H1 (cell line): ENCODE measurements at regions not wholly inside any gene's neighbourhood (a gene's known extent, or its start where the extent isn't known, plus 50 kb on each side); places are given as distances from the start of the nearest gene placed in this dataset.

Source experiments
- CTCF ChIA-PET: fragments of 300-600 bp; sonication (Branson Sonifier 250); formaldehyde crosslinking; loops from one replicate; lab custom pipeline; 2021; ENCODE audit not compliant: partially characterized antibody; lab: Charles Lee
- POLR2A ChIA-PET: fragments of 300-600 bp; sonication (Branson Sonifier 250); formaldehyde crosslinking; loops from one replicate; lab custom pipeline; 2021; ENCODE audit warnings: inconsistent platforms; ENCODE audit not compliant: partially characterized antibody; lab: Charles Lee
- DNase-seq, 2 experiments: peaks; one replicate each; pipeline versions ENCODE4 v3.0.0 to v3.0.0-alpha.2; 2010 to 2022; ENCODE audit warnings: low spot score in 2 of 2, low read depth in 1 of 2, mixed read lengths in 1 of 2
- FAIRE-seq: peaks from 2 replicates; lab custom pipeline; 2011; peaks lifted over from hg19 to GRCh38; lab: Jason Lieb, UNC
- H2AFZ ChIP-seq: 2 replicates; pipeline ENCODE4 v1.8.1; 2012; ENCODE audit warnings: low read length, inconsistent platforms
- H2AK5ac ChIP-seq: 2 replicates; pipeline ENCODE4 v1.6.1; 2013; ENCODE audit warnings: low read depth, low read length
- H2BK120ac ChIP-seq: replicated peaks from 2 replicates; pipeline ENCODE3; 2013; ENCODE audit warnings: low read depth, low read length, inconsistent platforms
- H2BK12ac ChIP-seq: 2 replicates; pipeline ENCODE4 v1.6.1; 2013; ENCODE audit warnings: low read depth, low read length
- H2BK15ac ChIP-seq: 2 replicates; pipeline ENCODE4 v1.6.1; 2013; ENCODE audit warnings: low read length
- H2BK20ac ChIP-seq: 2 replicates; pipeline ENCODE4 v1.6.1; 2013; ENCODE audit warnings: low read length
- H2BK5ac ChIP-seq: 2 replicates; pipeline ENCODE4 v1.6.1; 2013; ENCODE audit warnings: low read depth, low read length
- H3K14ac ChIP-seq: 2 replicates; pipeline ENCODE4 v1.6.1; 2013; ENCODE audit warnings: inconsistent platforms; ENCODE audit not compliant: insufficient read length
- H3K18ac ChIP-seq: 2 replicates; pipeline ENCODE4 v1.6.1; 2013; ENCODE audit warnings: low read length; ENCODE audit errors: extremely low read depth
- H3K23ac ChIP-seq: 2 replicates; pipeline ENCODE4 v1.6.1; 2013; ENCODE audit warnings: inconsistent platforms; ENCODE audit not compliant: insufficient read length
- H3K23me2 ChIP-seq: 2 replicates; pipeline ENCODE4 v1.6.1; 2013; ENCODE audit warnings: low read depth, low read length
- H3K27ac ChIP-seq: 2 replicates; pipeline ENCODE4 v1.6.1; 2011; ENCODE audit warnings: low read depth, low read length, inconsistent platforms
- H3K27me3 ChIP-seq, 4 experiments: replicated peaks in 1 of 4; 1 replicate in 1 of 4; 2 replicates in 3 of 4; pipeline versions ENCODE4 v1.6.1 to v1.8.1; 2011 to 2013; ENCODE audit warnings: low read length in 3 of 4, mild to moderate bottlenecking in 3 of 4, inconsistent platforms in 2 of 4, mixed read lengths in 2 of 4, moderate library complexity in 1 of 4; ENCODE audit not compliant: control insufficient read depth in 3 of 4, insufficient read depth in 3 of 4; ENCODE audit errors: extremely low read depth in 1 of 4
- H3K36me3 ChIP-seq, 4 experiments: 2 replicates each; pipeline versions ENCODE4 v1.6.1 to v1.8.1; 2011 to 2013; ENCODE audit warnings: mild to moderate bottlenecking in 4 of 4, low read length in 3 of 4, moderate library complexity in 2 of 4, control low read depth in 1 of 4, inconsistent platforms in 1 of 4; ENCODE audit not compliant: insufficient read depth in 4 of 4, control insufficient read depth in 2 of 4
- H3K4ac ChIP-seq: replicated peaks from 2 replicates; pipeline ENCODE3; 2013; ENCODE audit warnings: low read length, low read depth, mixed read lengths, inconsistent platforms; ENCODE audit not compliant: insufficient read length
- H3K4me1 ChIP-seq, 4 experiments: replicated peaks in 1 of 4; 1 replicate in 1 of 4; 2 replicates in 3 of 4; pipeline versions ENCODE4 v1.6.1 to v1.8.1; 2011 to 2013; ENCODE audit warnings: low read length in 3 of 4, inconsistent platforms in 2 of 4, mixed read lengths in 1 of 4; ENCODE audit not compliant: insufficient read depth in 4 of 4, control insufficient read depth in 3 of 4
- H3K4me2 ChIP-seq, 2 experiments: 2 replicates each; pipeline versions ENCODE4 v1.6.1 to v1.8.1; 2011 to 2013; ENCODE audit warnings: low read depth in 2 of 2, low read length in 2 of 2, control low read depth in 1 of 2, inconsistent platforms in 1 of 2, mild to moderate bottlenecking in 1 of 2; ENCODE audit not compliant: insufficient read depth in 1 of 2
- H3K4me3 ChIP-seq, 4 experiments: fragments of 200-600, 300-600 bp in 1 of 4; sonication (generic), shearing (Covaris generic), sonication (Bioruptor Twin) in 1 of 4; 2 replicates each; pipeline versions ENCODE4 v1.5.1 to v1.8.1; 2011 to 2016; ENCODE audit warnings: low read length in 4 of 4, low read depth in 3 of 4, control low read depth in 2 of 4, inconsistent platforms in 2 of 4, mild to moderate bottlenecking in 2 of 4, mixed read lengths in 1 of 4, moderate library complexity in 1 of 4; ENCODE audit not compliant: insufficient read depth in 2 of 4; ENCODE audit errors: extremely low read depth in 1 of 4
- H3K56ac ChIP-seq: replicated peaks from 2 replicates; pipeline ENCODE3; 2013; ENCODE audit warnings: low read depth, mild to moderate bottlenecking, mixed read lengths, low read length, inconsistent platforms; ENCODE audit not compliant: insufficient read length
- H3K79me1 ChIP-seq: 2 replicates; pipeline ENCODE4 v1.6.1; 2013; ENCODE audit warnings: low read depth, low read length, control low read depth
- H3K79me2 ChIP-seq, 2 experiments: 2 replicates each; pipeline versions ENCODE4 v1.6.1 to v1.8.1; 2012 to 2013; ENCODE audit warnings: low read length in 2 of 2, mild to moderate bottlenecking in 2 of 2, inconsistent platforms in 1 of 2; ENCODE audit not compliant: insufficient read depth in 2 of 2, control insufficient read depth in 1 of 2
- H3K9ac ChIP-seq, 4 experiments: replicated peaks in 1 of 4; 1 replicate in 1 of 4; 2 replicates in 3 of 4; pipeline versions ENCODE4 v1.6.1 to v1.8.1; 2011 to 2013; ENCODE audit warnings: low read depth in 3 of 4, low read length in 3 of 4, control low read depth in 2 of 4, mild to moderate bottlenecking in 2 of 4, moderate library complexity in 2 of 4, inconsistent platforms in 1 of 4; ENCODE audit errors: extremely low read depth in 1 of 4
- H3K9me3 ChIP-seq, 2 experiments: 2 replicates each; pipeline versions ENCODE4 v1.6.1 to v1.8.1; 2012 to 2013; ENCODE audit warnings: mild to moderate bottlenecking in 2 of 2, moderate library complexity in 2 of 2, control low read depth in 1 of 2, inconsistent platforms in 1 of 2, low read depth in 1 of 2, low read length in 1 of 2, mixed read lengths in 1 of 2; ENCODE audit not compliant: insufficient read depth in 2 of 2
- H4K20me1 ChIP-seq, 2 experiments: replicated peaks in 1 of 2; 2 replicates each; pipeline versions ENCODE3 to v1.8.1; 2011 to 2013; ENCODE audit warnings: inconsistent platforms in 2 of 2, low read length in 2 of 2, mild to moderate bottlenecking in 1 of 2; ENCODE audit not compliant: insufficient read depth in 2 of 2, control insufficient read depth in 1 of 2
- H4K5ac ChIP-seq: 2 replicates; pipeline ENCODE4 v1.6.1; 2013; ENCODE audit warnings: low read length, low read depth, mixed read lengths, inconsistent platforms; ENCODE audit not compliant: insufficient read length
- H4K8ac ChIP-seq: 2 replicates; pipeline ENCODE4 v1.8.0; 2013; ENCODE audit warnings: mild to moderate bottlenecking, moderate library complexity, low read length, inconsistent platforms; ENCODE audit not compliant: insufficient read depth; ENCODE audit errors: extremely low read depth
- H4K91ac ChIP-seq: replicated peaks from 2 replicates; pipeline ENCODE3; 2013; ENCODE audit warnings: low read length, mixed read lengths, inconsistent platforms; ENCODE audit not compliant: insufficient read length
- CHD2 ChIP-seq: IDR thresholded peaks from 2 replicates; pipeline ENCODE4 v1.6.1; 2012; ENCODE audit warnings: low read length, improper control_type of control experiment
- CREB1 ChIP-seq: IDR thresholded peaks from 2 replicates; pipeline ENCODE4 v1.6.1; 2012; ENCODE audit warnings: inconsistent platforms
- CTBP2 ChIP-seq: IDR thresholded peaks from 2 replicates; pipeline ENCODE4 v1.7.0; 2011; ENCODE audit warnings: borderline replicate concordance, mild to moderate bottlenecking, moderate library complexity, mixed read lengths, low read length; ENCODE audit not compliant: insufficient read depth, insufficient read length
- EP300 ChIP-seq, 2 experiments: IDR thresholded peaks; 1 replicate in 1 of 2; 2 replicates in 1 of 2; pipeline ENCODE4 v1.6.1; 2011 to 2012; ENCODE audit warnings: low read depth in 2 of 2, low read length in 2 of 2, mild to moderate bottlenecking in 2 of 2, borderline replicate concordance in 1 of 2, inconsistent platforms in 1 of 2, moderate library complexity in 1 of 2
- KDM5A ChIP-seq: fragments of 200-600 bp; IDR thresholded peaks from 2 replicates; pipeline ENCODE4 v1.7.1; 2012; ENCODE audit warnings: mild to moderate bottlenecking, low read length, inconsistent platforms, mixed read lengths
- RBBP5 ChIP-seq: IDR thresholded peaks from 2 replicates; pipeline ENCODE4 v1.7.1; 2012; ENCODE audit warnings: low read depth, mild to moderate bottlenecking, inconsistent platforms, low read length, moderate library complexity, borderline replicate concordance
- RNF2 ChIP-seq: fragments of 200-900, 300-1000 bp; sonication (generic); IDR thresholded peaks from 2 replicates; pipeline ENCODE4 v1.7.1; 2016; ENCODE audit warnings: borderline replicate concordance, low read depth, mild to moderate bottlenecking, antibody characterized with exemption, low read length; ENCODE audit not compliant: poor library complexity, severe bottlenecking; ENCODE audit errors: missing control alignments
- SP1 ChIP-seq: IDR thresholded peaks from 2 replicates; pipeline ENCODE4 v1.6.1; 2011; ENCODE audit warnings: low read depth, low read length
- SP2 ChIP-seq: IDR thresholded peaks from 2 replicates; pipeline ENCODE4 v1.6.1; 2012; ENCODE audit warnings: mild to moderate bottlenecking, low read length, inconsistent platforms
- TAF1 ChIP-seq: IDR thresholded peaks from 2 replicates; pipeline ENCODE4 v1.6.1; 2011; ENCODE audit warnings: mild to moderate bottlenecking, low read depth, low read length
- TBP ChIP-seq: IDR thresholded peaks from 2 replicates; pipeline ENCODE4 v1.6.1; 2011; ENCODE audit warnings: low read depth, low read length, improper control_type of control experiment
- WGBS, 2 experiments: shearing (Covaris generic) in 1 of 2; methylation state at CpG; one replicate each; pipeline versions ENCODE4 v1.1.6 to v1.1.7; 2013 to 2015; ENCODE audit warnings: low lambda C conversion rate in 2 of 2, mixed read lengths in 2 of 2, inconsistent platforms in 1 of 2, low coverage in 1 of 2, missing lambda C conversion rate in 1 of 2; ENCODE audit not compliant: insufficient replicate concordance in 2 of 2, insufficient coverage in 1 of 2, insufficient read length in 1 of 2; ENCODE audit errors: extremely low coverage in 1 of 2, missing lambda C conversion rate in 1 of 2; 5-methylcytosine and 5-hydroxymethylcytosine counted together
- TF ChIP-seq, protein P1 (sequence below): IDR thresholded peaks from 2 replicates; pipeline ENCODE4 v1.6.1; 2012; ENCODE audit warnings: inconsistent platforms
- TF ChIP-seq, protein P2 (sequence below): IDR thresholded peaks from 2 replicates; pipeline ENCODE4 v1.6.1; 2011; ENCODE audit warnings: low read depth, mild to moderate bottlenecking, low read length; ENCODE audit not compliant: insufficient read depth

DNA sequence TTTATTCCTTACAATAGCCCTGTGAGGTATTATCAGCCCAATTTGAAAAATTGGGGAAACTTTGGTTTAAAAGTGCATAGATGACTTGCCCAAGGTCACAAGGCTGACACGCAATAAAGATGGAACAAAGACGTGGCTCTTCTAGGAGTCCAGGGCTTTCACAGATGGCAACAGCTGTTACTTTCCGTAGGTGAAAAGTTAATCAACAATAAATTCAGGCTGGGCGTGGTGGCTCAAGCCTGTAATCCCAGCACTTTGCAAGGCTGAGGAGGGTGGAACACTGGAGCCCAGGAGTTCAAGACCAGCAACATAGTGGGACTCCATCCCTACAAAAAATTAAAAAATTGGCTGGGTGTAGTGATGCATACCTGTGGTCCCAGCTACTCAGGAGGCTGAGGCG is 87.8 kb upstream of the ATF3 start:
- ChIA-PET CTCF (interaction anchor here (1.6 kb wide), 1 partner anchor 42 kb away, joined by 4 read pairs; no protein-coding TSS in a partner anchor), POLR2A (interaction anchor here (2.8 kb wide), 1 partner anchor 88 kb away, joined by 8 read pairs; the partner anchor contains the start of gene ATF3)
- Histone ChIP-seq H4K20me1 (no peaks in the 10 kb centered on the region), H3K56ac (no peak overlapping the region), H3K18ac (no peak overlapping the region), H3K27me3 (peaks cover 0 to 12% (median 4%) of the 10 kb centered on the region in 4 experiments; a peak in 4 of 7 replicates), H2BK120ac (no peak overlapping the region), H4K8ac (no peak overlapping the region), H2BK15ac (no peak overlapping the region), H3K4me1 (no peaks in the 10 kb centered on the region; a peak in 2 of 7 replicates), H2BK12ac (no peak overlapping the region), H4K91ac (no peak overlapping the region), H3K36me3 (no peaks in the 10 kb centered on the region), H3K4me2 (no peak overlapping the region), H3K27ac (no peak overlapping the region), H2AK5ac (no peak overlapping the region), H3K79me1 (no peaks in the 10 kb centered on the region), H3K9ac (no peak overlapping the region), H4K5ac (no peak overlapping the region), H3K14ac (no peak overlapping the region), H3K23ac (no peak overlapping the region), H3K79me2 (no peaks in the 10 kb centered on the region), H3K4ac (no peak overlapping the region), H2BK5ac (no peak overlapping the region), H2AFZ (no peak overlapping the region), H3K4me3 (no peak overlapping the region), H2BK20ac (no peak overlapping the region), H3K23me2 (no peaks in the 10 kb centered on the region), H3K9me3 (no peaks in the 10 kb centered on the region)
- no peak for TF ChIP-seq TAF1
- no peak for TF ChIP-seq TBP
- TF ChIP-seq KDM5A = no peak
- TF ChIP-seq EP300 (IDR thresholded peaks at IDR 0.05; ENCODE audit: borderline replicate concordance in 1 of 2, low read depth in 2 of 2, low read length in 2 of 2) = no peak
- no peak for TF ChIP-seq CHD2
- TF ChIP-seq RBBP5 = no peak
- no peak for TF ChIP-seq RNF2
- TF ChIP-seq, protein P1, sequence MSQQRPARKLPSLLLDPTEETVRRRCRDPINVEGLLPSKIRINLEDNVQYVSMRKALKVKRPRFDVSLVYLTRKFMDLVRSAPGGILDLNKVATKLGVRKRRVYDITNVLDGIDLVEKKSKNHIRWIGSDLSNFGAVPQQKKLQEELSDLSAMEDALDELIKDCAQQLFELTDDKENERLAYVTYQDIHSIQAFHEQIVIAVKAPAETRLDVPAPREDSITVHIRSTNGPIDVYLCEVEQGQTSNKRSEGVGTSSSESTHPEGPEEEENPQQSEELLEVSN = no peak
- TF ChIP-seq SP2 = no peak
- no peak for TF ChIP-seq CTBP2
- TF ChIP-seq, protein P2, sequence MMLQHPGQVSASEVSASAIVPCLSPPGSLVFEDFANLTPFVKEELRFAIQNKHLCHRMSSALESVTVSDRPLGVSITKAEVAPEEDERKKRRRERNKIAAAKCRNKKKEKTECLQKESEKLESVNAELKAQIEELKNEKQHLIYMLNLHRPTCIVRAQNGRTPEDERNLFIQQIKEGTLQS = no peak
- TF ChIP-seq CREB1 = no peak
- no peak for TF ChIP-seq SP1
- DNase-seq (no peak), FAIRE-seq (no peak)
- WGBS, 2 experiments = 85% methylated on average over 5 of the region's 5 CpGs; no CpG with 5 or more reads in 1 of the 2 experiments
